GM20000 (cell line): ENCODE measurements at regions not wholly inside any gene's neighbourhood (a gene's known extent, or its start where the extent isn't known, plus 50 kb on each side); places are given as distances from the start of the nearest gene placed in this dataset.

Experiments used
- DNase-seq: peaks from one replicate; pipeline ENCODE4 v3.0.0; 2012; ENCODE audit warnings: low spot score
- TF ChIP-seq, protein P1 (sequence below): IDR thresholded peaks from 2 replicates; pipeline ENCODE4 v1.5.1; 2012; ENCODE audit warnings: mild to moderate bottlenecking, control low read depth; ENCODE audit errors: extremely low read depth, missing control alignments

- TF ChIP-seq, protein P1, sequence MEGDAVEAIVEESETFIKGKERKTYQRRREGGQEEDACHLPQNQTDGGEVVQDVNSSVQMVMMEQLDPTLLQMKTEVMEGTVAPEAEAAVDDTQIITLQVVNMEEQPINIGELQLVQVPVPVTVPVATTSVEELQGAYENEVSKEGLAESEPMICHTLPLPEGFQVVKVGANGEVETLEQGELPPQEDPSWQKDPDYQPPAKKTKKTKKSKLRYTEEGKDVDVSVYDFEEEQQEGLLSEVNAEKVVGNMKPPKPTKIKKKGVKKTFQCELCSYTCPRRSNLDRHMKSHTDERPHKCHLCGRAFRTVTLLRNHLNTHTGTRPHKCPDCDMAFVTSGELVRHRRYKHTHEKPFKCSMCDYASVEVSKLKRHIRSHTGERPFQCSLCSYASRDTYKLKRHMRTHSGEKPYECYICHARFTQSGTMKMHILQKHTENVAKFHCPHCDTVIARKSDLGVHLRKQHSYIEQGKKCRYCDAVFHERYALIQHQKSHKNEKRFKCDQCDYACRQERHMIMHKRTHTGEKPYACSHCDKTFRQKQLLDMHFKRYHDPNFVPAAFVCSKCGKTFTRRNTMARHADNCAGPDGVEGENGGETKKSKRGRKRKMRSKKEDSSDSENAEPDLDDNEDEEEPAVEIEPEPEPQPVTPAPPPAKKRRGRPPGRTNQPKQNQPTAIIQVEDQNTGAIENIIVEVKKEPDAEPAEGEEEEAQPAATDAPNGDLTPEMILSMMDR: no peak
- DNase-seq: no peak
Measured at GRCh38 chr1:94345148-94345721, 73.0 kb upstream of the ABCD3 start.

DNA sequence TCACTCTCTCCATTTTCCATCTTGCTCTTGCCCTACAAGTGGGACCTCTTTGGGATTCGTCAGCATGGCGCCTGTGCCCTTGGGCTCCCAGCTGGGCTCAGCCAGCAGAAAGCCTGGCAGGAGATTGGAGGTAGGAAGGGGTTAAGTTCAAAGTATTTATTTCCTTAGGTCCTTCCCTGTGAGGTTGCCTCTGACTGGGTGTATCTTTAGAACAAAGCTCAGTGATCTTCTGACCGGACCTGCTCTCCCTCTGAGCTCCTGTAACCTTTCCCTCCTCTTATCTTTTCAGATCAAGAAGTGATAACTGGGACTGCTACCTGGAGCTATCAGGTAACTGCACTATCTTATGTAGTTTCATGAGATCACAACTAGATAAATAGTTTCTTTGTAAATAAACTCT, 75.8 kb upstream of the ABCD3 start:
- TF ChIP-seq, protein P1: no peak
- DNase-seq: no peak

- TF ChIP-seq, protein P1: no peak
- no peak for DNase-seq
Measured at GRCh38 chr1:94339206-94339927, 78.8 kb upstream of the ABCD3 start.

- TF ChIP-seq, protein P1: no peak
- no peak for DNase-seq
Measured at GRCh38 chr1:94336991-94337390, 81.2 kb upstream of the ABCD3 start.

DNA sequence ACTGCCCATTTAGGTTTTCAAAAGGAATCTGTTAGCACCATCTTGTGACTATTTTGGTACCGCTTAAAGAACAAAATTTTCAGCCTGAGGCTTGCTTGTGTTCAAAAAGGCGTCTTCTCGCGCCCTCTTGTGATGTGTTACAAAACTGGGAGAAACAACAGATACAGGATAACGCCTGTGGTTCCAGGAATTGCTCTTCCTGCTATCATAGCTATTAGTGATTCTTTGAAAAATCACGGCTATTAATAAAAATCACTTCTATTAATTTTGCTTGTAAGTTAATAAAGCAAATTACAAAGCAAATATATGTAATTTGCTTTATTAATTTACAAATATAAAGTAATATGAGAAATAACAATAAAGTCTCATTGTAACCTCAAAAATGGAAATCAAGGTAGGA, 82.2 kb upstream of the ABCD3 start:
- TF ChIP-seq, protein P1: peak; percentile 51
- DNase-seq: peak; percentile 30

- no peak for DNase-seq
- TF ChIP-seq, protein P1: no peak
Measured at GRCh38 chr1:94335447-94335846, 82.7 kb upstream of the ABCD3 start.

DNA sequence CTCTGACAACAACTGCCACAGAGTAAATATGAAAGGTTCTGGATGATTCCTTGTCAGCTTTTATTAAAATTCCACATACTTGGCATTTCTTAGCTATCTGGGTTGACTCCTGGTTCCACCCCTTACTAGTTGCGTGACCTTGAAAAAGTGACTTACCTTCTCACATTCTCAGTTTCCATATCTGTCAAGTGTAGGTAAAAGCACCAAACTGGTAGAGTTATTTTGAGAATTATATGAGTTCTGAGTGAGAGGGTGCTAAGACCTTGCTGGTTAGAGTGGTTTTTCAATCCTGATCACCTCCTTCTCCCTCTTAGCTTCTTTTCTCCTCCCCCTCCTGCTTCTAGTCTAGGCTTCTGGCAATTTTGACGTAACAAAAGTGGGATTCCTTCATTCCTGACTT, 83.4 kb upstream of the ABCD3 start:
- TF ChIP-seq, protein P1: no peak
- no peak for DNase-seq
